ENCODE measurements at regions not wholly inside any gene's neighbourhood (a gene's known extent, or its start where the extent isn't known, plus 50 kb on each side); places are given as distances from the start of the nearest gene placed in this dataset.

- Histone ChIP-seq H3K27ac (no peak overlapping the region), H3K27me3 (no peaks in the 10 kb centered on the region), H3K9me3 (no peaks in the 10 kb centered on the region), H3K36me3 (no peaks in the 10 kb centered on the region), H3K4me1 (no peaks in the 10 kb centered on the region), H3K4me3 (no peak overlapping the region)
- 49 to 61% methylated on average over 3 of the region's 3 CpGs for WGBS, 2 donors
- intact Hi-C loops (cut with DNase I): no loop called here
- TF ChIP-seq CTCF (IDR thresholded peaks at IDR 0.05) (no peak), POLR2A (IDR thresholded peaks at IDR 0.05) (no peak)
- DNase-seq: no peak
Observed at GRCh38 chr4:156528216-156528615, 443.4 kb downstream of the PDGFC start.

- TF ChIP-seq CTCF (IDR thresholded peaks at IDR 0.05) (no peak), POLR2A (IDR thresholded peaks at IDR 0.05) (no peak)
- Histone ChIP-seq H3K9me3 (no peaks in the 10 kb centered on the region), H3K27ac (no peak overlapping the region), H3K36me3 (no peaks in the 10 kb centered on the region), H3K27me3 (no peaks in the 10 kb centered on the region), H3K4me3 (no peak overlapping the region), H3K4me1 (no peaks in the 10 kb centered on the region)
- DNase-seq: no peak
- WGBS, 2 donors: 73 to 88% methylated on average over 2 of the region's 2 CpGs
- intact Hi-C loops (cut with DNase I): no loop called here
Observed at GRCh38 chr4:156527237-156527993, 444.2 kb downstream of the PDGFC start.

- 83 to 85% methylated on average over 1 of the region's 1 CpG for whole genome bisulfite sequencing, 2 donors
- H3K27me3 ChIP-seq: no peaks in the 10 kb centered on the region
Observed at GRCh38 chr4:156523991-156524390, 447.6 kb downstream of the PDGFC start.

GRCh38 chr4:156523492-156523891, 448.1 kb downstream of the PDGFC start:
- DNase-seq: no peak
- no peaks in the 10 kb centered on the region for H3K4me1 ChIP-seq
- H3K9me3 ChIP-seq: no peaks in the 10 kb centered on the region
- no peak for TF ChIP-seq POLR2A (IDR thresholded peaks at IDR 0.05)
- no peak for TF ChIP-seq CTCF (IDR thresholded peaks at IDR 0.05)
- intact Hi-C loops (cut with DNase I): no loop called here
- H3K27ac ChIP-seq: no peak overlapping the region
- no peaks in the 10 kb centered on the region for H3K36me3 ChIP-seq
- no peak overlapping the region for H3K4me3 ChIP-seq
- 80 to 92% methylated on average over 3 of the region's 3 CpGs for WGBS, 2 donors
- H3K27me3 ChIP-seq: no peaks in the 10 kb centered on the region

More at GRCh38 chr4:156523991-156524390, 447.6 kb downstream of the PDGFC start:
- no peak overlapping the region for H3K4me3 ChIP-seq
- TF ChIP-seq POLR2A (IDR thresholded peaks at IDR 0.05) (no peak), CTCF (IDR thresholded peaks at IDR 0.05) (no peak)
- no peaks in the 10 kb centered on the region for H3K4me1 ChIP-seq
- DNase-seq: no peak
- intact Hi-C loops (cut with DNase I): no loop called here
- no peak overlapping the region for H3K27ac ChIP-seq
- H3K36me3 ChIP-seq: no peaks in the 10 kb centered on the region
- H3K9me3 ChIP-seq: no peaks in the 10 kb centered on the region

- H3K27me3 ChIP-seq: no peaks in the 10 kb centered on the region
- DNase-seq: no peak
- H3K36me3 ChIP-seq: no peaks in the 10 kb centered on the region
- intact Hi-C loops (cut with DNase I): no loop called here
- WGBS, 2 donors: 69 to 72% methylated on average over 3 of the region's 3 CpGs
- no peak overlapping the region for H3K27ac ChIP-seq
- H3K4me1 ChIP-seq: no peaks in the 10 kb centered on the region
- TF ChIP-seq CTCF (IDR thresholded peaks at IDR 0.05) (no peak), POLR2A (IDR thresholded peaks at IDR 0.05) (no peak)
- H3K9me3 ChIP-seq: no peaks in the 10 kb centered on the region
- H3K4me3 ChIP-seq: no peak overlapping the region
Observed at GRCh38 chr4:156521631-156522030, 450.0 kb downstream of the PDGFC start.

All from esophagus squamous epithelium (tissue), 5 donors.